WTC11 (cell line): ENCODE measurements at regions not wholly inside any gene's neighbourhood (a gene's known extent, or its start where the extent isn't known, plus 50 kb on each side); places are given as distances from the start of the nearest gene placed in this dataset.

ENCODE experiments used
- AFF4 ChIP-seq: sonication (generic); formaldehyde crosslinking; IDR thresholded peaks from 2 replicates; pipeline ENCODE4 v1.8.1; 2023; ENCODE audit warnings: mild to moderate bottlenecking, missing genetic modification reagents, borderline replicate concordance
- ATF3 ChIP-seq: sonication (generic); formaldehyde crosslinking; conservative IDR thresholded peaks from 2 replicates; pipeline ENCODE4 v1.8.1; 2022; ENCODE audit warnings: mild to moderate bottlenecking, missing genetic modification reagents
- CBFB ChIP-seq: sonication (generic); formaldehyde crosslinking; IDR thresholded peaks from 2 replicates; pipeline ENCODE4 v1.8.1; 2022; ENCODE audit warnings: mild to moderate bottlenecking, low read depth, missing genetic modification reagents
- CTCF ChIP-seq: fragments of 200-600 bp; IDR thresholded peaks from 2 replicates; pipeline ENCODE4 v1.8.0; 2022; ENCODE audit warnings: antibody characterized with exemption
- E2F5 ChIP-seq: sonication (generic); formaldehyde crosslinking; IDR thresholded peaks from 2 replicates; pipeline ENCODE4 v1.8.1; 2022; ENCODE audit warnings: mild to moderate bottlenecking, moderate library complexity, missing genetic modification reagents
- HMGA2 ChIP-seq: fragments of 250-450 bp; sonication (Bioruptor Pico); IDR thresholded peaks from 2 replicates; pipeline ENCODE4 v1.4.0; 2021; ENCODE audit warnings: mild to moderate bottlenecking, moderate library complexity
- IRF1 ChIP-seq: sonication (generic); formaldehyde crosslinking; IDR thresholded peaks from 2 replicates; pipeline ENCODE4 v1.8.0; 2023; ENCODE audit warnings: missing genetic modification reagents
- JUN ChIP-seq: sonication (generic); formaldehyde crosslinking; IDR thresholded peaks from 2 replicates; pipeline ENCODE4 v1.8.0; 2023; ENCODE audit warnings: mild to moderate bottlenecking, missing genetic modification reagents
- SP1 ChIP-seq: sonication (generic); formaldehyde crosslinking; conservative IDR thresholded peaks from 2 replicates; pipeline ENCODE4 v1.8.1; 2022; ENCODE audit warnings: missing genetic modification reagents
- USF2 ChIP-seq: sonication (generic); formaldehyde crosslinking; IDR thresholded peaks from 2 replicates; pipeline ENCODE4 v1.8.1; 2023; ENCODE audit warnings: mild to moderate bottlenecking, missing genetic modification reagents, moderate library complexity
- ZNF232 ChIP-seq: sonication (generic); formaldehyde crosslinking; IDR thresholded peaks from 2 replicates; pipeline ENCODE4 v1.8.0; 2022; ENCODE audit warnings: mild to moderate bottlenecking, missing genetic modification reagents
- ZNF317 ChIP-seq: sonication (generic); formaldehyde crosslinking; IDR thresholded peaks from 2 replicates; pipeline ENCODE4 v1.8.1; 2023; ENCODE audit warnings: low read depth, mild to moderate bottlenecking, moderate library complexity, missing genetic modification reagents, borderline replicate concordance

- TF ChIP-seq USF2 (CRISPR knock-in tag) (no peak), CTCF (no peak), E2F5 (no peak), CBFB (CRISPR knock-in tag) (no peak), ZNF232 (CRISPR knock-in tag) (no peak), SP1 (CRISPR knock-in tag) (no peak), IRF1 (no peak), ZNF317 (no peak), JUN (CRISPR knock-in tag) (no peak), HMGA2 (CRISPR knock-in tag) (no peak), ATF3 (no peak), AFF4 (CRISPR knock-in tag) (no peak)
These were observed 467.9 kb downstream of the MRPL39 start for GRCh38 chr21:25139414-25139813.
